Stromal cell of bone marrow (primary cell): ENCODE measurements at regions not wholly inside any gene's neighbourhood (a gene's known extent, or its start where the extent isn't known, plus 50 kb on each side); places are given as distances from the start of the nearest gene placed in this dataset.
A peak's percentile ranks its signal among the peaks of the same experiment; 100 is the strongest.

ENCODE experiments used
- DNase-seq: peaks from one replicate; pipeline ENCODE4 v3.0.0-alpha.2; 2012; ENCODE audit warnings: low read depth

DNA sequence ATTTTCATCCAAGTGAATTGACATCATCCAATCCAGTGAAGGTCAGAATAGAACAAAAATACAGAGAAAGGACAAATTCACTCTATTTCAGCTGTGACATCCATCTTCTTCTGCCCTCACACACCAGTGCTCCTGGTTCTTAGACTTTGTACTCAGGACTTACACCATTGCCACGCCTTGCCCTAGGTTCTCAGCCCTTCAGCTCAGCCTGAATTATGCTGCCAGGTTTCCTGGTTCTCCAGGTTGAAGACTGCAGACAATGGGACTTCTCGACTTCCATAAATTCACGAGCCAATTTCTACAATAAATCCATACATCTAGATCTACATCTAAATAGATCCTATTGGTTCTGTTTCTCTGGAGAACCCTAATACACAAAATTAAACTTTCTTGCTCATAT, 181.2 kb upstream of the KCND2 start:
- DNase-seq: no peak

DNA sequence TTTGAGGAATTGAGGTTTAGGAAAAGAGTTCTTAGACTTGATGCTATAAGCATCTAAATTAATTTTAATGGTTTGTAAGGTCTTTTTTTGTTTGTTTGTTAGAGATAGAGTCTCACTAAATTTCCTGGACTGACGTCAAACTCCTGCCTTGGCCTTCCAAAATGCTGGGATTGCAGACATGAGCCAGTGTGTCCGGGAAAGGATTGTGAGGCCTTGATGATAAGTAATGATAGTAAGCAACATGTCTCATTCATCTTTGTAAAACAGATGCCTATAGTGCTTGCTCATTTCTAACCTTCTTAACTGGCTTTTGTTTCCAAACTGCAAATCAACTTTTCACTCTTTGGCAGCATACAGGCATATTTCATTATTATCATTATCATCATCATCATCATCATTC, 176.0 kb upstream of the KCND2 start:
- no peak for DNase-seq

DNA sequence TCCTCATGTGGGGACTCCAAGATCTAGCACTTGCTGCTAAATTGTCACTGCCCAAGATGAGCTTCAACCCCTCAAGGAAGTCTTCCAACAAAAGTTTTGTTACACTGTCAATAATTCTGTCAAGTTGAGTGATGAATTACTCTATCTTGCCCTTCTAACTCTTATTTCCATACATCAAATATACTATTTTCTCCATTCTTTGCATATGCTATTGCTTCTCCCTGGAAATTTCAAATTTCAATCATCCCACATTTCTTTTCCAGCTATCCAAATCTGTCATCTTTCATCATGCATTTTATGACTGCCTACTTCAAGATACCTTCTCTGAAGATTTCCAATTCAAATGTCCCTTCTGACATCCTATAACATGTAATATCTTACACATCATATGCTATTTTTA, 175.2 kb upstream of the KCND2 start:
- no peak for DNase-seq

DNA sequence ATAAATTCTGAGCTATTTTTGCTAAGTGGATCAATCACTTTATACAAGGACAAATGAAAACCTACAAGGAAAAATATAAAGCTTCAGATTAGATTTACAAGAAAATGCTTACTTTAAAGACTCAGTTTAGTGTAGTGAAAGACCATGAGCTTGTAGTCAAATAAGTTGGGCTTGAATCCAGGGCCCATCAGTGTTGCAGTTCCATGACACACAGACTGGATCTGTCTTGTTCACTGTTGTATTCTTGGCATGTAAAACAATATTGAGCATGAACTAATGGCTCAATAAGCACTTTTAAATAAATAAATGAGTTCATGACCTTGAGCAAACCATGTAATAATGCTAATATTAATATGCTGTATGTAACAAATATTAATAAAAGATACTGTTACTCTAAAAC, 164.6 kb upstream of the KCND2 start:
- no peak for DNase-seq

DNA sequence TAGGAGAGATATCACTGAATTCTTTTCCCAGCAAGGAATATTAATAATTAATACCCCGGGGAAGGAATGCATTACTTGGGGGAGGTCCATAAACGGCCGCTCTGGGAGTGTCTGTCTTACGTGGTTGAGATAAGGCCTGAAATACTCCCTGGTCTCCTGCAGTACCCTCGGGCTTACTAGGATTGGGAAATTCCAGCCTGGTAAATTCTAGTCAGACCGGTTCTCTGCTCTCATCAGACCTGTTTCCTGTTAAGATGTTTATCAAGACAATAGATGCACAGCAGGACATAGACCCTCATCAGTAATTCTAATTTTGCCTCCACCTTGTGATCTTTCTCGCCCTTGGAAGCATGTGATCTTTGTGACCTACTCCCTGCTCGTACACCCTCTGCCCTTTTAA, 162.8 kb upstream of the KCND2 start:
- no peak for DNase-seq

DNA sequence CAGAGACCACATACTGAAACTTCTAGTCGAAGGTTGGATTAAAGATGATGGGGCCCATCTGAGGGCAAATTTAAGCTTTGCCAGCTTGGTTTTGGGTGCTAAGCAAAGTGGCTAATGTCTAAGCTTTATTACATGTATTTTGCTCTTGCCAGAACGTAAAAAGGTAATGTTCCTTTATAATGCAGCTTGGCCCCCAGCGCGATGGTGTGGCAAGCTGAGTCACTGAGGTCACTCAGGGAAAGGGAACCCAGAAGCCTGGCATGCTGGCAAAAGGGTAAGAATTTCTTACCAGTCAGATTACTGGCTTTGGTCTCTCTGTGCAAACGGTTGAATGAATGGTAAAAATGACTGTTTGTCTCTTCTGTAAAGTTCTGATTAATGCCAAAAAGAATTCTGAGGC, 158.3 kb upstream of the KCND2 start:
- no peak for DNase-seq

DNA sequence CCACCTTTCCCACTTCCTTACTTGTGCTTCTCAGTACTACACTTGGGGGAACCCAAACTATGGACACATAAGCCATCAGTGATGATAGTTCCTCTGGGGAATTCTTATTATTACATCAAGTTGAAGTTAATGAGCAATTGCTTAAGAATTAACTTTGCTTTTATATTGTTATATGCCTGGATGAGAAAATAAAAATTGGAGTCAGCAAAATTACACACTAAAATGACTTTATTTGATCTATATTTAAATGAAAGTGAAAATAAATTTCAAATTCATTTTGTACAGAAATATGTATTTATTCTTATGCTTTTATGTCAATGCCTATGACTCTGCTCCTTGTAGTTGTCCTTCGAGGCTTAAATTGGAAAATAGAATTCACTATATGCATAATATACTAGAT, 149.4 kb upstream of the KCND2 start:
- DNase-seq: no peak

DNA sequence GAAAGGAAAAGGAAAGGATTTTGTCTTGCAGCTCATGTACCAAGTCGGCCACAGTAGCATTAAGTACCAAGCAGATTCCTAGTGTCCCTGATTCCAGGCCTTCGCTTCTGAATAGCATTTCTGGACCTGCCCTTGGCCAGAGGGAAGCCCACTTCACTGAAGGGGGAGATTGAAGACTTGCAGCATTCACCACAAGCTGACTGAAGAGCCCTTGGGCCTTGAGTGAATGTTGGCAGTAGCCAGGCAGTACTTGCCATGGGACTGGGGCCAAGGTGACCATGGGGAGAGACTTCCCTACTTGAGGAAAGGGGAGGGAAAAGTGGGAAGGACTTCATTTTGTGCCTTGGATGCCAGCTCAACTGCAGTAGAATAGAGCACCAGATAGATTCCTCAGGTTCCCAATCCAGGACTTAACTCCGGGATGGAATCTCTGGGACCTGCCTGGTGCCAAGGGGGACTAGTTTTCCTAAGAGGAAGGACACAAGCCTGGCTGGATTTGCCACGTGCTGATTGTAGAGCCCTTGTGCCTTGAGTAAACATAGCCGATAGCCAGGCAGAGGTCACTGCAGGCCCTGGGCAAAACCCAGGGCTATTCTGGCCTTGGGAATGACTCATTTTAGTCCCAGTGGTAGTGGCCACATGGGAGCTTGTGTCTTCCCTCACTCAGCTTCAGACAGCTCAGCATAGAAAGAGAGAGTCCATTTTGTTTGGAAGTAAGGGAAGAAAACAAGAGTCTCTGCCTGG, 141.7 kb upstream of the KCND2 start:
- DNase-seq: no peak

DNA sequence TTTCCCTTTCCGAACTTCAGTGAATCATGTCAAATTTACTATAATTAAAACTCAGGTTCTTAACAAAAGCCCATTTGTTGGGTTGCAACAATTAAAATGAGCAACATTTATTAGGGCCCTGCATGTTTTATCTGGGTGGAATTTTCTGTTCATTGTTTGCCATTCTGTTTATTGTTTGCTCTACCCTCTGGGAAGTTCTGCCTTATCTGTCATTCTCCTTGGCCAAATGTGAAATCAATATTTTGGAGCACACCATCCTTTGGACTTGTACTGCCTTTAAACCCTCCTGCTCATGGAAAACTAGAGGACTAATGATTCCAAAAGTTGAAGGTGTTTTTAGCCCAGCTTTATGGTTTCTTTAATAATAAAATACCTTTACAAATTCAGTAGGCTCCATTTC, 134.5 kb upstream of the KCND2 start:
- no peak for DNase-seq

DNA sequence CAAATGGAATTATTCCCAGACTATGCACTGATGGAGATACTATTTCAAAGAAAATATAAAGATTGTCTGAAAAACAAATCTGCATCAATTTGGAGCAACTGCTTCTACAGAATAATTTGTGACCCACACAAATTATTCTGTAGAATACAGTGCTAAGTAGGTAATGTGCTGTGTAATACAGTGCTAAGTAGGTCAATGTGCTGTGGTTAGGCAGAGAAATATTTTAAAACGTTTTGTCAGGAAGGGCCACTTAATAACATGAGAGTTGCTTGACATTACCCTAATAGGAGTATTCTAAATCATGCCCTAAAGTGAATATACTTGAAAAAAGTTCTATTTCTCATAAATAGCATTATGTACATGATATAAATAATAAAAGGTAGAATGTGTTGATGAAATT, 116.5 kb upstream of the KCND2 start:
- no peak for DNase-seq

DNA sequence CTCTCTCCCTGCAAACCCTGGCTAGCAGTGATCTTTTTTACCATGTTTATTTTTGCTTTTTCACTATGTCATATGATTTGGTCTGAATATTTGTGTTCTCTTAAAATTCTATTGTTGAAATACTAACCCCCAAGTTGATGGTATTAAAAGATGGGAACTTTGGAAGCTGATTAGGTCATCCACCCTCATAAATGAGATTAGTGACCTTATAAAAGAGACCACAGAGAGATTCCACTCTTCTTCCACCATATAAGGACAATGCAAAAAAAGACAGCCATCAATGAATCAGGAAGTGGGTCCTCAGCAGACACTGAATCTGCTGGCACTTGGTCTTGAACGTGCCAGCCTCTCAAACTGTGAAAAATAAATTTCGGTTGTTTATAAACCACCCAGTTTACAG, 112.8 kb upstream of the KCND2 start:
- DNase-seq: no peak

DNA sequence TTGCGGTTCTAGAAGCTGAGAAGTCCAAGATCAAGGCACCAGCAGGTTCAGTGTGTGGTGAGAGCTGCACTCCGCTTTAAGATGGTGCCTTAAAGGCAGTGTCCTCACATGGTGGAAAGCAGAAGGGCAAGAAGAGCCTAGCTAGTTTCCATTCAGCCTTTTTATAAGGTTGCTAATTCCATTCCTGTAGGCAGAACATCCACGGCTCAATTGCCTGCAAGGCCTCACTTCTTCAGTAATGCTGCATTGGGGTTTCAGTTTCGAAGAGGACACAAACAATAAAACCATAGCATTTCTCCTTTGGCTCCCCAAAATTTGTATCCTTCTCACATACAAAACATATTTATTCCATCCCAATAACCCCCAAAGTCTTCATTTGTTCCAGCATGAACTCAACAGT, 109.5 kb upstream of the KCND2 start:
- DNase-seq: no peak

DNA sequence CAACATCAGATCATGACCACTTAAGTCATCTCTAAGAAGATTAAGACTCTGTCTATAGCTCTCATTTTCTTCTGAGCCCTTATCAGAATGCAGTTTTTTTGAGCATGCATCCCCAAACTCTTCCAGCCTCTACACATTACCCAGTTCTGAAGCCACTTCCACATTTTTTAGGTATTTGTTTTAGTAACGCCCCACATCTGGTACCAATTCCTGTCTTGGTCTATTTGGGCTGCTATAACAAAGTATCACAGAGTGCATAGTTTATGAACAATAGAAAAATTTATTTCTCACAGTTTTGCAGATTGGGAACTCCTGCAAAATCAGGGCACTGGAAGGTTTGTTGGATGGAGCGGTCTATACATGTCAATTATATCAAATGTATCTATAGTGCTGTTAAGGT, 107.7 kb upstream of the KCND2 start:
- no peak for DNase-seq

DNA sequence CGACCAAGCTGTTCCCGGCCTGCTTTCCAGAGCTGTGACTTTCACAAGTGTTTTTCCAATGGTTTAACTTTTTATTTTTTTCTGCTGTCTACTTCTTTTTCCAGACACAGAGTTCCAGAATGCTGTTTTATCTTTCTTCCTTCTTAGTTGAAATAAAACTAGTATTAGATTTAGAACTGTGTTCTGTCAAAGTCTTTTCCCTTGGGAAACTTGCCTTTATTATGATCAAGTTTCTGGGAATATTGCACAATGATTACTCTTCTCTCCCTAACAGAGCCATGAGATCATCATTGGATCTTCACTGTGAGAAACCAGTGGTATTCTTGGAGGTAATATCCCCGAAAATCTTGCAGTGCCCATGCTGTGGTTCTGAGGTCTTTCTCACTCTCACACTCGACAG, 104.9 kb upstream of the KCND2 start:
- peak; percentile 86 for DNase-seq

DNA sequence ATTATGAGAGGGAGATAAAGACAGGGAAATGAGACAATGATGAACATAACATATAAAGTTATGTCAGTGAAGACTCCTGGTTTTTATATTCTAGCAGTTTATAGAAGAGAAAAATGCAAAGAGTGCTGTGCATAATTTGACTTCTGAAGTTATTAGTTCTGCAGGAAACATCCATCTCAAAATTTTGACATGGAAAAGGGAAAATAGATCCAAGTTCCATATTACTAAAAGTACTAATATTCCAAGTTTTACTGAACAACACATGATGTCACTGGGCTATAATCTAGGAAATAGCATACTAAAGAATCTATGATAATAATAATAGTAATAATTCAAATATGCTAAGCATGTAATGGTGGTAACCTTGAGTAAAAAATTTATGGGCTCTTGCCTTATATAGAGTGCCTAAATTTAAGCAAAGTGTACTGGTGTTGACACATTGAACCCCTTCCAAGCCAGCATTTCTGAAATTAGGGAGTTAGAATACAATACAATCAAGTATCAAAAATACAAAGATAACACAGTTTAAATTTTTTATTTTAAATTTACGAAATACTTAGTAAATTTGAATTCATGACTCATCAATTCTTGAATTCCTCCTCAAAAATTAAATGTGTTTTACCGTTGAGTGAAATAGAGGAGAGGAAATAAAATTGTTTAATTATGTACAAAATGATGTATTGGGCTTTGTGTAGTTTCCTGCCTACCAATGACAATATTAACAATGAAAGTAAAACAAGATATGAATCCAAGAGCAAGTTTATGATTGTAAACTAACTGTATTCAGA, 102.8 kb upstream of the KCND2 start:
- DNase-seq: no peak

DNA sequence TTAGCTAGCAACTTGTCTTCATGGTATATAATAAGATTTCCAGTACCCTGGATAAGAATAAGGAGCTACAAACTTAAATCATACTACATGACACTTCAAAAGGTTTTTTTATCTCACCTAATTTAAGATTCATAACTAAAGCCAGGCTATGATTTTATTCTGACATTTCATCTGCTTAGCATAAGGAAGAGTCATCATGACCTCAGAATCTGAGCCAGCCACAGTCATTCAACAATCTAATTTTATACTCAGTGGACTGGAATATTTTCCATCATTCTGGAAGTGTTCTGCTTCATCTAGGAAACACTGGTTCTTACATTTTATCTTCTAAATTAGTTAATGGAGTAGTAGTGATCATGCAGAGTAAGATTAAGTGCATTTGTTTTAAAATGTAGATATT, 102.1 kb upstream of the KCND2 start:
- DNase-seq: peak; percentile 55

DNA sequence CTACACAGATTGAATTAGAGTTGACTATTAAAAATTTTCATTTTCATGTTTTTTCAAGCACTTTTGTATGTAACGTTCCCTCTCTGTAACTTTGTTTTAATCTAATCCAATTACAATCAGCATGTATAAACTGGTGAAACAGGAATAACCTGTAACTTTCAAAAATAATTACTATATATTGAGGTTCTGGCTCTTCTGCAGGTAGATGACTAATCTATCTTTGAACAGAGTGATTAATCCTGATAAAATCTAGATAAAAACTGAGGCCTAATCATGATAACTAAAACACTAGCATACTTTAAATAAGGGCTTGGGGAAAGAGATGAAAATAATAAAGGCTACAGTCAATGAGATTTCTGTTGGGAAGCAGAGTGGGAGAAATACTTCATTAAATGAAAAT, 101.6 kb upstream of the KCND2 start:
- DNase-seq: no peak

DNA sequence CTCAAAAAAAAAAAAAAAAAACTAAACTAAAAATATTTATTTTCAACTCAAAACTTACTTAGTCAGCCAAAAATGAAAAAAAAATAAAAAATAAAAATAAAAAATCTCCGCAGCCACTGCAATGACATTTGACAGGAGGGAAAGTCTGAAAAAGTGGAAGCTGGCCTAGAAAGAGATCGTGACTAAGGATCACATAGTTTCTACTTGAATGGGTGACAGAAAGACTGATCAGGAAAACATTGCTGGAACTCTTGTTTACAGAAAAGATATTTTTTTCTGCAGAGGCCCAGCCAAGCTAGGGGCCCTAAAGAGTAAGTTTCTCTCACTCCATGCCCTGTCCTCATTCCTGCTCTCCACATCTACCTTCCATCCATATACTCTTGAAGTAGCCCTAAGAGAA, 92.8 kb upstream of the KCND2 start:
- DNase-seq: peak; percentile 33

DNA sequence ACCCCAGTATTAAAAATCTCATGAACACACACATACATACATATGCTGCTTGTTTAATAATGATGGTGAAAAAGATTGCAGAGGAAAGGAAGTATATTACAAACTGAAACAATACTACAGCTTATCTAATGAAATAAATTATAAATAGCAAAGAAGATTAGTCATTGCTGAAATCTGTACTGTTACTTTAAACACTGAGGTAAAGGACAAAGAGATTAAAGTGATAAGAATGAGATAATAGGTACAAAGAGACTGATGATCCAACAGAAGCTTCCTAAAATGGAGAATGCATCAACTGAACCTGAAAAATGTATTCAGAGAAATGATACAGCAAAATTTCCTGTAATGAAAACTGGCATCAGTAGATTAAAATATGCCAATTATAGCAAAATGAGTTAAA, 91.5 kb upstream of the KCND2 start:
- DNase-seq: no peak

DNA sequence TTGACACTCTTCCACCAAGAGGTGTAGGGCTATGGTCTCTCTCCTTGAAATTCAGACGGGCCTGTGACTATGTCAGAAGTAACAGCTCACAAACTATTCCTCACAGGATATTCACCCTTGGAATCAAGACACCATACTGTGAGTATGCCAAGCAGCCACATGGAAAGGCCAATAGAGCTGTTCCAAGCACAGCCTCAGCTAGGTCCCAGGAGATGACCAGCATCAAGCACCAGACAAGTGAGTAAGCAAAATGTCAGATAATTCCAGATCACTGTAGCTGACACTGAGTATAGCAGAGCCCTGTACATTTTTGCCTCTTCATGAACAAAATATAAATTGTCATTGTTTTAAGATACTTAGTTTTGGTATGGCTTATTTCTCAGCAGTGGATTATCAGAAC, 88.1 kb upstream of the KCND2 start:
- DNase-seq: peak; percentile 53

DNA sequence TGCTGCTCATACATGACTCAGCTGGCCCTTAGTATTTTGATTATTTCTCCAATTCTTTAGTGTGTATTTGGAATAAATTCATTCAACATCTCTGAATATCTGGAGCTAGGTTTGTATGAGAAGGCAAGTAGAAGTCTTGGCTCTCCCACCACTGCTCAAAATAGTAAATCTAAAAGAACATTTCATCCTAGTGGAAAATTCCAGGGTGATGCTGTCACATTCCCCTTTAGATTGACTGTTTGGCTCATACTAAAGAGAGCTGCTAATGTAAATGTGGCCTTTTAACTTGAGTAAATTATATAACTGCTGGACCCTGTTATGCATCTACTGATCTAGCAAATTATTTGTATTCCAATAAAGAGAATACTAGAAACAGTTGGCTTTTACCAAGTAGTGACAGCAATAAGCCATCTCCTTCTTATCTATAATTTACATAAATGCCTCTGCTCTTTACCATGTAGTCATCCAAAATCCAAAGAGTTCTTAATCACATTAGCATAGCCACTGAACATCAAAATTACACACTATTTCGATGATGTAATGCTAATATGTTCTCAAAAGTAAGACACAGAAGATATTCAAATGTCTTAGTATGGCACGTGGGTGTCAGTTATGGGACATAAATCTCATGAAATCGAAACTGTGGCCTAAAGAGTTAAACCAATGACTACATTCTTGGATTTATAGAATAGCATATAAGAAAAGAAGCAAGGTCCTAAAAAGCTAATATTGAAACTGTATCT, 86.9 kb upstream of the KCND2 start:
- DNase-seq: no peak

DNA sequence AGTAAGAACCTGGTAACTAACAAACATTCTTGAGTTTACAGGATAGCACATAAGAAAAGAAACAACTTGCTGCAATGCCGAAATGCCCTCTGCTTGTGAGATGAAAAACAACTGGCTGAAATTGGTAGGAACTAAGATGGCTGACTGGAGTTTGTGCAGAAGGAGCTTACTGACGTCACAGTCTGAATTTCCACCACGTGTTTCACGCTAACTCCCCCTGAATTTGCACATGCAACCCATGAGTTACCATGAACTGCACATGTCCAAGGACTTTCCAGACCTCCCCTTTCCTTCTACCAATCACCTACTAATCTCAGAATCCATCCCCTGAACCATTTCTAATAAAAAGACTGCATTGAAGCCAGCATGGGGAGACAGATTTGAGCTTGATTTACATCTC, 86.3 kb upstream of the KCND2 start:
- DNase-seq: no peak

DNA sequence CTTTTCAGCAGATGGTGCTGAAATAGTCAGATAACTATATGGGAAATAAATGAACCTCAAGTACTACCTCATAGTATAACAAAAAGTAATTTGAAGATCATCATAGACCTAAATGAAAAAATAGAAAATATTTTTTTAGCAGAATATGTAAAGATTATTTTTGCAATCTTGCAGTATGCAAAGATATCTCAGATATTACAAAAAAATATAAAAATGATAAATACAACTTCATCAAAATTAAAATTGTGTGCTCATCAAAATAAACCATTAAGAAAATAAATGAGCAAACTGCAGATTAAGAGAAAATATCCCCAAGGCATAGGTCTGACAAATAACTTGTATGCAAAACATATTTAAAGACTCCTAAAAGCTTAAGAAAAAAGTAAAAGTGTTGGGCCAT, 83.4 kb upstream of the KCND2 start:
- no peak for DNase-seq
